Colonic mucosa (tissue), 4 donors: ENCODE measurements at regions not wholly inside any gene's neighbourhood (a gene's known extent, or its start where the extent isn't known, plus 50 kb on each side); places are given as distances from the start of the nearest gene placed in this dataset.

Experiments
- DNase-seq: peaks from one replicate; pipeline ENCODE4 v3.0.0-alpha.2; 2020
- H3K27ac ChIP-seq: fragments of 200-600 bp; one replicate; pipeline ENCODE4 v1.8.0; 2021
- H3K27me3 ChIP-seq: fragments of 200-600 bp; one replicate; pipeline ENCODE4 v1.8.0; 2021
- H3K36me3 ChIP-seq: fragments of 200-600 bp; one replicate; pipeline ENCODE4 v1.8.0; 2021
- H3K4me1 ChIP-seq: fragments of 200-600 bp; one replicate; pipeline ENCODE4 v1.8.0; 2021; ENCODE audit warnings: mild to moderate bottlenecking
- H3K4me3 ChIP-seq: fragments of 200-600 bp; one replicate; pipeline ENCODE4 v1.8.0; 2021
- H3K9ac ChIP-seq, 2 donors: one replicate each; pipeline ENCODE4 v1.7.0; 2013; ENCODE audit warnings: control low read depth in 2 of 2, low read depth in 2 of 2, low read length in 2 of 2
- H3K9me3 ChIP-seq: fragments of 200-600 bp; one replicate; pipeline ENCODE4 v1.8.0; 2021
- CTCF ChIP-seq: fragments of 200-600 bp; IDR thresholded peaks from one replicate; pipeline ENCODE4 v1.8.0; 2022; ENCODE audit warnings: antibody characterized with exemption, mild to moderate bottlenecking
- intact Hi-C: fragments of 100-400 bp; cut with DNase I; formaldehyde crosslinking; loops from one replicate; pipeline ENCODE4 v1.14.1; 2022
- donor health status: healthy.
- donor health status: DM: no; HTN: no; CAD: no.
- donor health status: DM: no; HTN: no; CAD: no.

GRCh38 chr3:72004749-72005292 lies 219.9 kb upstream of the PROK2 start:
- Histone ChIP-seq H3K27me3 (no peaks in the 10 kb centered on the region), H3K9me3 (no peaks in the 10 kb centered on the region), H3K27ac (no peak overlapping the region), H3K9ac (no peak overlapping the region), H3K4me1 (no peaks in the 10 kb centered on the region), H3K4me3 (no peak overlapping the region), H3K36me3 (no peaks in the 10 kb centered on the region)
- no peak for TF ChIP-seq CTCF
- no peak for DNase-seq
- intact Hi-C loops = no loop called here

DNA sequence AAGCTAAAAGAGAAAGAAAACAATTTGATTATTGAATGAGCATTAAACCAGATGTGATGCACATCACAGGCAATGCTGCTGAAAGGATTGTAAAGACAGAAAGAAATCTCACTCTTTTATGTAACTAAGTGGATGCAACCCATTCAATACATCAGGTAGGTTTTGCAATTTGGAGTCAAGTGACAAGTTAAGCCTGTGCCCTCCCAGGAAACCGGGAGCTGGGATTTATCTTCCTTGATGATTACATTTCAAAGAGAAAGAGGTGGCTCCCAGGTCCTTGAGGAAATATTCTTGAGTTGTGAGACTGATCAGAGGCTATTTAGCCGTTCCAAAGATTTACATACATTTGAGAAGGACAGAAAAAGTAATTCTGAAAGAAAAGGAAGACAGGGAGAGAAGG lies 219.0 kb upstream of the PROK2 start:
- H3K4me1 ChIP-seq = no peaks in the 10 kb centered on the region
- TF ChIP-seq CTCF = no peak

GRCh38 chr3:72001758-72002157 lies 216.8 kb upstream of the PROK2 start:
- H3K27ac ChIP-seq = no peak overlapping the region
- H3K4me3 ChIP-seq = no peak overlapping the region
- H3K9me3 ChIP-seq = no peaks in the 10 kb centered on the region
- intact Hi-C loops = no loop called here
- TF ChIP-seq CTCF = no peak
- no peaks in the 10 kb centered on the region for H3K4me1 ChIP-seq
- DNase-seq = no peak
- no peak overlapping the region for H3K9ac ChIP-seq
- no peaks in the 10 kb centered on the region for H3K27me3 ChIP-seq
- H3K36me3 ChIP-seq = no peaks in the 10 kb centered on the region

More for the DNA sequence above, 219.0 kb upstream of the PROK2 start:
- no peaks in the 10 kb centered on the region for H3K9me3 ChIP-seq
- intact Hi-C loops = no loop called here
- no peaks in the 10 kb centered on the region for H3K27me3 ChIP-seq
- H3K27ac ChIP-seq = no peak overlapping the region
- no peaks in the 10 kb centered on the region for H3K36me3 ChIP-seq
- H3K9ac ChIP-seq = no peak overlapping the region
- no peak for DNase-seq
- no peak overlapping the region for H3K4me3 ChIP-seq

- Histone ChIP-seq H3K4me1 (no peaks in the 10 kb centered on the region), H3K36me3 (no peaks in the 10 kb centered on the region), H3K4me3 (no peak overlapping the region), H3K9ac (no peak overlapping the region), H3K27me3 (no peaks in the 10 kb centered on the region), H3K9me3 (no peaks in the 10 kb centered on the region), H3K27ac (no peak overlapping the region)
- intact Hi-C loops = no loop called here
- no peak for DNase-seq
- no peak for TF ChIP-seq CTCF
These were observed 214.2 kb upstream of the PROK2 start for GRCh38 chr3:71998995-71999673.

- no peak for DNase-seq
- no peak for TF ChIP-seq CTCF
- Histone ChIP-seq H3K9ac (no peak overlapping the region), H3K36me3 (no peaks in the 10 kb centered on the region), H3K27me3 (no peaks in the 10 kb centered on the region), H3K4me1 (no peaks in the 10 kb centered on the region), H3K9me3 (no peaks in the 10 kb centered on the region), H3K27ac (no peak overlapping the region), H3K4me3 (no peak overlapping the region)
- intact Hi-C loops = no loop called here
These were observed 212.2 kb upstream of the PROK2 start for GRCh38 chr3:71997066-71997653.
